Effector memory CD8-positive, alpha-beta T cell (primary cell): ENCODE measurements at regions not wholly inside any gene's neighbourhood (a gene's known extent, or its start where the extent isn't known, plus 50 kb on each side); places are given as distances from the start of the nearest gene placed in this dataset.

ENCODE experiments used
- ATAC-seq: fragments of 150-1000 bp; cut with Tn5 transposase; replicated peaks from 2 replicates; pipeline ENCODE4 v1.10.0; 2021; ENCODE audit warnings: mild to moderate bottlenecking, moderate library complexity
- DNase-seq, 3 experiments: peaks; one replicate each; pipeline ENCODE4 v3.0.0; 2021
- H3K27ac Mint-ChIP-seq, 2 donors: one replicate each; pipeline ENCODE4 v1.8.0; 2022; ENCODE audit warnings: mild to moderate bottlenecking in 2 of 2, mixed read lengths in 2 of 2, moderate library complexity in 2 of 2
- H3K27me3 Mint-ChIP-seq, 2 donors: one replicate each; pipeline ENCODE4 v1.8.0; 2022; ENCODE audit warnings: mixed read lengths in 2 of 2
- H3K36me3 Mint-ChIP-seq: one replicate; pipeline ENCODE4 v1.8.0; 2022; ENCODE audit warnings: mild to moderate bottlenecking, moderate library complexity, mixed read lengths; ENCODE audit not compliant: insufficient read depth
- H3K4me1 Mint-ChIP-seq, 2 donors: one replicate each; pipeline ENCODE4 v1.8.0; 2022; ENCODE audit warnings: low read depth in 2 of 2, mixed read lengths in 2 of 2
- H3K4me3 Mint-ChIP-seq, 2 donors: one replicate each; pipeline ENCODE4 v1.8.0; 2022; ENCODE audit warnings: mild to moderate bottlenecking in 2 of 2, mixed read lengths in 2 of 2, moderate library complexity in 2 of 2
- H3K9me3 Mint-ChIP-seq, 2 donors: one replicate each; pipeline ENCODE4 v1.8.0; 2022; ENCODE audit warnings: mixed read lengths in 2 of 2

DNA sequence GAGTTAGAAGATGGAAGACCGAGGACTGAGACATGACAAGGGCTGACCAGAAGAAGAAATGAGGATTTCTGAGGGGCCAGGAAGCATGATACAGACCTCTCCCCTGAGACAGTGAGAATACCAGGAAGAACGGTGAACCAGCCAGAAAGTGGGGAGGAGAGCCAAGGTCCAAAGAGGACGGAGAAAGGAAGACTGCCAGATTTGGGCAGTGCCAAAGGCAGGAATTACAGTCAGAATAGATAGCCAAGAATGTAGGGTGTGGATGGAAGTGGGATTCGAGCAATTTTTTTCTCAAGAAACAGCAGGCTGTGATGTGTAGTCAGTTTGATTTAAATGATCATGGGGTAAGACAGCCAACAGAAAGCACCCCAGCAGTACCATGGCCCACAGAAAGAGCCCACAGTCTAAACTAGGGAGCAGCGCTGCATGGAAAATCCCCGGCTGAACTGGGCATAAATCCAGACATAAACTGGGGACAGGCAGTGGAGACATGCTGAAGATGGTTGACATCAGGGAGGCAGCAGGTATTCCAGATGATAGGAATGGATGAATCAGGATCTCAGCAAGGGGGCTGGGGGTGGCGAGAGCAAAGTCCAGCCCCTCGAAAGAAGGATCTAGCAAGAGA lies 67.3 kb upstream of the BARX2 start:
- Mint-ChIP-seq H3K27ac (no peak overlapping the region), H3K36me3 (no peaks in the 10 kb centered on the region), H3K4me3 (no peak overlapping the region), H3K9me3 (peaks cover 0 to 3% of the 10 kb centered on the region in 2 donors), H3K27me3 (peaks cover 0 to 22% of the 10 kb centered on the region in 2 donors), H3K4me1 (no peaks in the 10 kb centered on the region)
- no peak for DNase-seq
- no peak for ATAC-seq

DNA sequence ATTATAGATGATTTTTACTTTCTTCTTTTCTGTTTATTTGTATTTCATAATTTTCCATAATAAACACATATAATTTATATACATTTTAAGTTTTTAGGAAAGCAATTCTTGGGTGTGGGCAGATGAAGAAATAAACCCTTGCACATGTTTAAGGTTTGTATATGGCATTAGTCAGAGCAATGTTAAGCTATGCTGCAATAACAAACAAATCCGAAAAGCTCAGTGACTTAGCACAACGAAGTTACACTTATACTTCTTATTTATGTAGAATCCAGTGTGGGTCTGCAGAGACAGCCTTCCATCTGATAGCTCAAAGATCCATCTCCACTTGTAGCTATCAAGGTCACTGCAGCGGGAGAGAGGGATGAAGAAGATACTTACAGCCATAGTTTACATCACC lies 68.5 kb upstream of the BARX2 start:
- Mint-ChIP-seq H3K27me3 (peaks cover 0 to 22% of the 10 kb centered on the region in 2 donors), H3K27ac (no peak overlapping the region), H3K9me3 (peaks cover 0 to 3% of the 10 kb centered on the region in 2 donors), H3K4me3 (no peak overlapping the region), H3K4me1 (no peaks in the 10 kb centered on the region), H3K36me3 (no peaks in the 10 kb centered on the region)
- no peak for ATAC-seq
- no peak for DNase-seq

DNA sequence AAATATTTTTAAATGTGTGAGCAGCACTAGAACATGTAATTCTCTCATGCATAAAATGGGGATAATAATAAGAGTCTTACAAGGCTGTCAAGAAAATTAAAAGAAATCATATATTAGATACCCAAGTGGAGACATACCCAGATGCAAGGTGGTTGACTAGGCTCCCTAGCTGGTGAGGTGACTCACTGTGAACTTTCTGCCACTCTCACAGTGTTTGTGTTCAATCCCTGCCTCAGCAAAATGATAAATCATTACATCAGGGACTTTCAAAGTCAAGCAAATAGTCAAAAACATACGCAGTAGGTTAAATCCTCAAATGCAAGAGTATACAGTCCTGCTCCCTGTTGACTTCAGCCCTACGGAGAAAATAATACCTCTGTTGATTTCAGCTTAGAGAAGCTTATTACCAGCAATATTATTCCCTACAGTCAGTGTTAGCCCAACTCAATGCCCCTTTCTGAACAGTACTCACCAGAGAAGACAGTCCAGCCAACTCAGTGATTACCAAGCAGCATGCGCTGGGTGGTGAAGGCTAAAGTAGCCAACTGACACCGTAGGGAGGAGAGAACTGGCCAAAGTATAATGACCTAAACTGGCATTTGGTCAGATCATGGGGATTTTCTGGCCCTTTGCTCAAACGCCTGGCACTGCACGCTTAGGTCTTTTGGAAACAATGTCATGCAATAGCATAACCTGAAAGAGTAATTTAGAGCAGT lies 73.1 kb upstream of the BARX2 start:
- DNase-seq (no peak), ATAC-seq (no peak)
- Mint-ChIP-seq H3K27me3 (peaks cover 13 to 37% of the 10 kb centered on the region in 2 donors), H3K4me1 (peaks cover 0 to 3% of the 10 kb centered on the region in 2 donors), H3K27ac (no peak overlapping the region), H3K9me3 (peaks cover 0 to 2% of the 10 kb centered on the region in 2 donors), H3K4me3 (no peak overlapping the region), H3K36me3 (no peaks in the 10 kb centered on the region)

DNA sequence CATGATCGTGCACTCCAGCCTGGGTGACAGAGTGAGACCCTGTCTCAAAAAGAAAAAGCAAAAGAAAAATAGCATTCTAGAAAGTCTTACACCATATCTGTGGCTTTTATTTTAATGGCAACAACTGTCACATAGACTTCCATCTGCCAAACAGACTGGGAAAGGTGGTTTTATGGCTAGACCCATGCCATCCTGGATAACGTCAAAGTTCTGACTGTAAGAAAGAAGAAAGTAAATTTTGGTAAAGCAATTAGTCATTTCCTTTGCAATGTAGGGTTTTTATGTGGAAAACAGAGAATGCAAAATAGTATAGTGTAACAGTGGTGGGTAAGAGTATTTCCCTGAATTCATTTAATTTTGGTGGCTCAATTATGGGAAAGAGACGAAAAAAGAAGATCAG lies 75.5 kb upstream of the BARX2 start:
- peaks cover 0 to 3% of the 10 kb centered on the region in 2 donors for H3K4me1 Mint-ChIP-seq
- H3K4me3 Mint-ChIP-seq: no peak overlapping the region
- H3K27me3 Mint-ChIP-seq: peaks cover 13 to 34% of the 10 kb centered on the region in 2 donors
- no peak overlapping the region for H3K27ac Mint-ChIP-seq
- no peak for ATAC-seq
- no peak for DNase-seq
- H3K36me3 Mint-ChIP-seq: no peaks in the 10 kb centered on the region
- H3K9me3 Mint-ChIP-seq: no peaks in the 10 kb centered on the region

DNA sequence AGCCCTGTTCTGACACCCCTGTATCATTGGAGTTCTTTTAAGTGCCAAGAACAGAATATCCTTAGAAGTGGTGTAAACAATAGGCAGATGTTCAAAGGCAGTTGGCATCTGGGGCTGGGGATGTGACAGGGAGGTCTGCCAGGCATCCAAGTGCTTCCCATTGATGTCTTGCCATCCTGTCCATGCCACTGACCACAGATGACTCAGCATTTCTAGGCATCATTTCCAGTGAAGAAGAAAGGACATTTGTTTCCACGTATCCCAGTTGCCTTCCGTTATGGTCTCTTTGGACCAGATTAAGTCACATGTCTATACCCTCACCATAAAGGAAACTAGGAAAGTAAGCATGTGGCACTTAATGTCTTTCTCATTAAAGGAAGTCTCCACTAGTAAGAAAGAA lies 76.7 kb upstream of the BARX2 start:
- Mint-ChIP-seq H3K27ac (no peak overlapping the region), H3K9me3 (no peaks in the 10 kb centered on the region), H3K36me3 (no peaks in the 10 kb centered on the region), H3K27me3 (peaks cover 13 to 34% of the 10 kb centered on the region in 2 donors), H3K4me3 (no peak overlapping the region), H3K4me1 (peaks cover 0 to 3% of the 10 kb centered on the region in 2 donors)
- ATAC-seq (no peak), DNase-seq (no peak)

DNA sequence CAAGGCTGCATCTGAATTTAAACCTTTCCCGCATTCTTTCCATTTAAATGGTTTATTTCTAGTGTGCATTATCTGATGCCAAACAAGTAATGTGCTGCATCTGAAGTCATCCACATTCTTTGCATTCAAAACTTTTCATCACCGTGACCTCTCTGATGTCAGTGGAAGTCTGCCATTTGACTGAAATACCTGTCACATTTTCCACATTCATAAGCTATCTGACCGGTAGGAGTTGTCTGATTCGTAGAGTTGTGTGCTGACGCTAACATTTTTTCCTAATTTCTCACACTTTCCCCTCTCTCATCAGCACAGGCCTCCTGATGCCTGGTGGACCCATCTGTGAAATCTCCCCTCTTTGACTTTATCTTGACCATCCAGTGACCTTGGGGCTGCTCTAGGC lies 79.9 kb upstream of the BARX2 start:
- no peak for DNase-seq
- Mint-ChIP-seq H3K4me3 (no peak overlapping the region), H3K9me3 (no peaks in the 10 kb centered on the region), H3K27me3 (peaks cover 10 to 35% of the 10 kb centered on the region in 2 donors), H3K27ac (no peak overlapping the region), H3K4me1 (no peaks in the 10 kb centered on the region), H3K36me3 (no peaks in the 10 kb centered on the region)
- no peak for ATAC-seq

DNA sequence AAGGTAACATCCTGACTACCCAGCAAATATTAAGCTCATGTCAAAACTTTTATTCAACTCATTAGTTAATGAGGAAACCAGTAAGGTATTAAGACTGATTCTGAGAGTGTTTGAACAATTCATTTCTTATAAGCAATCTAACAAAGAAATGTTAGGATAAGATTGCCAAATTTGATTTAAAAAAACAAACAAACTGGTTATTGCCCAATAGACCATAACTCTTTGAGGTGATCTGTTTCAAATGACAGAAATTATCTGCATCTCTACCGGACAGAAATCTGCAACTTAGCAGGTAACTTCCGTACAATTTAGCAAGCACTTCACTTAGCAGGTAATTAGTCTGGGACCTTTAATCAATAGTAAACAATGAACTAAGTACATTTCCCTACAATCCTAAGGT lies 82.9 kb upstream of the BARX2 start:
- Mint-ChIP-seq H3K27me3 (peaks cover 23 to 43% of the 10 kb centered on the region in 2 donors), H3K4me3 (no peak overlapping the region), H3K27ac (no peak overlapping the region), H3K4me1 (no peaks in the 10 kb centered on the region), H3K36me3 (no peaks in the 10 kb centered on the region), H3K9me3 (no peaks in the 10 kb centered on the region)
- ATAC-seq (no peak), DNase-seq (no peak)

DNA sequence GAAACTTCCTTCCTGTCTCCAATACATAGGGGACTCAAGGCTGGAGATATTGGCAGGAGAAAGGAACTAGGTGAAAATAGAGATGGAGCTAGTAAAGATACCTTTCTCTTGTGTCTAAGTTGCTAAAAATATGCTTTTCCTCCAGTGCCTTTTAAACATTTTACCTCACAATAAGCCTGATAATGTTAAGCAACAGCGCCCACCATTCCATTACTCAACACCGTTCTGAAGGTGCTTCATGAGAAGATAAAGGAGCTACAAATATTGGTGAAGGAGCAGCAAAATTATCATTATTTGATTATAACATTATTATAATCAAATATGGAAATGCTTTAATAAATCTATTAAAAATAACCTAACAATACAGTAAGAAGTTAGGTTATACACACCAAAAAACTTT lies 83.6 kb upstream of the BARX2 start:
- H3K4me1 Mint-ChIP-seq: no peaks in the 10 kb centered on the region
- H3K4me3 Mint-ChIP-seq: no peak overlapping the region
- DNase-seq: no peak
- no peaks in the 10 kb centered on the region for H3K36me3 Mint-ChIP-seq
- H3K9me3 Mint-ChIP-seq: no peaks in the 10 kb centered on the region
- H3K27ac Mint-ChIP-seq: no peak overlapping the region
- ATAC-seq: no peak
- peaks cover 23 to 43% of the 10 kb centered on the region in 2 donors for H3K27me3 Mint-ChIP-seq

DNA sequence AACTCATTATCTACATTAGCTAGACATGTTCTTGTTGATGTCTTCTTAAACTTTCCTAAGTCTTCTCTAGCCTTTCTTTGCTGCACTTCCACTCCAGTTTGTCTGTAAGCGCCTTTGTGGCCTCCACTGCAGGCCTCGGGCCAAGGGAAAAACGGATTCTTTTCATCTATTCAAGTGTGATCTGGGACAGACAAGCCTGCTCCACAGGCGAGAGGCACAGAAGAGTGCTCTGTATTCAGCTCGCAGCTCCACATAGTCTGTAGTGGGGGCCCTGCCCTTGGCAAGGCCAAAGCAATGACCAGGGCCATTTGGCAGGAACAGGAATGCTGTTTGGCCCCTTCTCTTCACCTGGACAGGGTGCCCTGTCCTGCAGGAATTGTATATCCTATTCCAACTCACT lies 84.1 kb upstream of the BARX2 start:
- H3K36me3 Mint-ChIP-seq: no peaks in the 10 kb centered on the region
- H3K4me1 Mint-ChIP-seq: no peaks in the 10 kb centered on the region
- H3K4me3 Mint-ChIP-seq: no peak overlapping the region
- peaks cover 23 to 47% of the 10 kb centered on the region in 2 donors for H3K27me3 Mint-ChIP-seq
- no peaks in the 10 kb centered on the region for H3K9me3 Mint-ChIP-seq
- DNase-seq (no peak), ATAC-seq (no peak)
- no peak overlapping the region for H3K27ac Mint-ChIP-seq

DNA sequence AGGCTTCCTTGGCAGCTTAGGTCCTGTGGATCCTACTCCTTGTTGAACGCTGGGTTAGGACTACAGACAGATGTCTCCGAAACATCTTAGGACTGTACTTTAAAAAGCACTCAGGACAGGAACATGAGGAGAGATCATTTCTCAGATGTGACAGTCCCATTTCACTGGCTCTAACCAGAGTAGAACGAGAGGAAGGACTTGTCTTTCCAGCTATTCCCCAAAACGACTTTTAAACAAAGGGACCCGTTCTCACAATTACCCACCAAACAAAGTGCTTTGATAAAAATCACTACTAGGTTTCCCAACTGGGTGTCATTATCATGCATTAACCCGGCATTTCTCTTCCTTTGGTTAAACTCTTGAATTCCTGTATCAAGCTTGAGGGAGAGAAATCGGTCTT lies 84.7 kb upstream of the BARX2 start:
- H3K4me3 Mint-ChIP-seq: no peak overlapping the region
- ATAC-seq: no peak
- H3K36me3 Mint-ChIP-seq: no peaks in the 10 kb centered on the region
- no peak overlapping the region for H3K27ac Mint-ChIP-seq
- H3K4me1 Mint-ChIP-seq: no peaks in the 10 kb centered on the region
- H3K9me3 Mint-ChIP-seq: no peaks in the 10 kb centered on the region
- no peak for DNase-seq
- peaks cover 23 to 46% of the 10 kb centered on the region in 2 donors for H3K27me3 Mint-ChIP-seq

DNA sequence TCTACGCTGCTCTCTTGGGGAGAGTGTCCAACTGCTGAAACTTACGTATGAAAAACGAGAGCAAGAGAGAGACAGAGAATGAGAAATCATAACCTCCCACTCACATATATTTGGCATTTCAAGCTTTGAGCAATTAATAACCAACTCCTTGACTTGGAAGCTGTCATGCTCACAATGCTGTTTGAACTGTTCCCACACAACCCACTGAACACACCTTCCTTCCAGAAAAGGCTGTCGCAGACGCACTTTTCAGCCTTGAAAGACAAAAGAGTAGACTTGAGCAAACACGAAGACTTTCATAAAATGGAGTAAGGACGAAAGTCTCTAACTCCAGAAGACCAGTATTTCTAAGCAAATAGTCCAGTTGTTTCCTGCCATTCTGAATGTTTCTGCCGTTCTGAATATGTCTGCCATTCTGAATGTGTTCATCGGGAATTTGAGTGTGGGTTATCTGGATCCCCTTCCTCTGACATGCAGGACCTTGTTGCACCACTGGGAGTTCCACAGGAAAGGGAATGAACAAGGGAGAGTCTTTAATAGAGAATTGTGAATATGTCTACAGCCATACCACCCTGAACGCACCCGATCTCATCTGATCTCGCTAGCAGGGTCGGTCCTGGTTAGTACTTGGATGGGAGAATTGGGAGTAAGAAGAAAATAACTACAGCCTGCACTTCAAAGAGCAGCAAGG lies 86.2 kb upstream of the BARX2 start:
- DNase-seq: no peak
- ATAC-seq: no peak
- Mint-ChIP-seq H3K36me3 (no peaks in the 10 kb centered on the region), H3K9me3 (no peaks in the 10 kb centered on the region), H3K27me3 (peaks cover 23 to 45% of the 10 kb centered on the region in 2 donors), H3K27ac (no peak overlapping the region), H3K4me1 (no peaks in the 10 kb centered on the region), H3K4me3 (no peak overlapping the region)

DNA sequence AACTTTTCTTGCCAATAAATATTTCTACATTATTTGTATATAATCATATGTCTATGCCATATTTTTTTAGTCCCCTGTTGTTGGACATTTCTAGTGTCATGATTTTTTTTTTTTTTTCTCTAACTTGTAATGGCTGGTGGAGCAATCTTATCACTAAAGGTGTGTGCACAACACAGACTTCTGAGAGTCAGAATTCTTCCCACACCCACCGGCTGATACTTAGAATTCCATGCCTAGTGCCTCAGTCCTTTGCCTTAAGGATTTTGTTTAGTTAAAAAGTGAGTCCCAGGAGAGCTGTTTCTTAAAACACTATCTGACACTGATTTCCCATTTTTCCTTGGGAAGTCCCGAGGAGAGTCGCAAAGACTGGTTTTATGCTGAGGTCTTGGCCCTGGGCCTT lies 87.7 kb upstream of the BARX2 start:
- H3K4me1 Mint-ChIP-seq: no peaks in the 10 kb centered on the region
- H3K36me3 Mint-ChIP-seq: no peaks in the 10 kb centered on the region
- H3K27me3 Mint-ChIP-seq: peaks cover 32 to 49% of the 10 kb centered on the region in 2 donors
- no peak overlapping the region for H3K27ac Mint-ChIP-seq
- DNase-seq (no peak), ATAC-seq (no peak)
- H3K4me3 Mint-ChIP-seq: no peak overlapping the region
- H3K9me3 Mint-ChIP-seq: no peaks in the 10 kb centered on the region

DNA sequence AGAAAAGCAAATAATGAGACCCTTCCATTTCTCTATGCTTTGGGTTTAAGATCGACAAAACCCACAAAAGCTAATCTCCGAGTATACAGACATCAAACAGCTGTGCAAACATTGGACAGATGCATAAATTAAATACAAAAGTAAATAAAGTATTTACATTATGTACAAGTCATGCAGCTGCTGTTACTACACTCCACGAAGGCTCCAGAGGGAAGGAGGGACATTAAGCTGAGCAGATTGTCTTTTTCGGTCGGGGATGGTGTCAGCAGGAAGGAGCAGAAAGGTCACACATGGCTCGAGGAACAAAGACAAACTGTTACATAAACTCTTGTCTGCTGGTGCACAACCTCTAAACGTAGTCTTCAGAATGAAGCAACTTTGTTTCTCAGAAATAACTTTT lies 88.8 kb upstream of the BARX2 start:
- no peak for DNase-seq
- Mint-ChIP-seq H3K4me1 (no peaks in the 10 kb centered on the region), H3K27ac (no peak overlapping the region)

DNA sequence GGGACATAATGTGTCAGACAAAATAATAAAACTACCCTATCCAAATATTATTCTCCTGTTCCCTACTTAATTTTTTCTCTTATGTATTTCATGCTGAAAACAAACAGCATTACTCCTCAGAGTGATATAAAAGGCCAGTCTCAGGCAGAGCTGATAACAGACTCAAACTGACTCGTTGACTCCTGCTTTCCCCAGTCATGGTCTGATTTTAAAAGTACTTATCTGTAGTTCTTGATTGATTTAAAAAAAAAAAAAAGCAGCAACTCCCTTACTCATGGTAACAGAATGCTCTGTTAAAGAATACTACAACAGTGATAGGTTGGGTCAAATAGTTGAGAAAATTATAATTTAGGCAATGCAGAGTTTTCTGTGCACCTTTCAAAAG lies 90.3 kb upstream of the BARX2 start:
- no peak overlapping the region for H3K4me3 Mint-ChIP-seq
- no peak overlapping the region for H3K27ac Mint-ChIP-seq
- H3K9me3 Mint-ChIP-seq: no peaks in the 10 kb centered on the region
- H3K36me3 Mint-ChIP-seq: peaks cover 3% of the 10 kb centered on the region
- ATAC-seq (no peak), DNase-seq (no peak)
- peaks cover 37 to 38% of the 10 kb centered on the region in 2 donors for H3K27me3 Mint-ChIP-seq
- peaks cover 1 to 4% of the 10 kb centered on the region in 2 donors for H3K4me1 Mint-ChIP-seq

More for the DNA sequence above, 88.8 kb upstream of the BARX2 start:
- peaks cover 35 to 48% of the 10 kb centered on the region in 2 donors for H3K27me3 Mint-ChIP-seq
- no peak overlapping the region for H3K4me3 Mint-ChIP-seq
- no peaks in the 10 kb centered on the region for H3K36me3 Mint-ChIP-seq
- H3K9me3 Mint-ChIP-seq: no peaks in the 10 kb centered on the region
- no peak for ATAC-seq
